ENCODE measurements at regions not wholly inside any gene's neighbourhood (a gene's known extent, or its start where the extent isn't known, plus 50 kb on each side); places are given as distances from the start of the nearest gene placed in this dataset.

DNA sequence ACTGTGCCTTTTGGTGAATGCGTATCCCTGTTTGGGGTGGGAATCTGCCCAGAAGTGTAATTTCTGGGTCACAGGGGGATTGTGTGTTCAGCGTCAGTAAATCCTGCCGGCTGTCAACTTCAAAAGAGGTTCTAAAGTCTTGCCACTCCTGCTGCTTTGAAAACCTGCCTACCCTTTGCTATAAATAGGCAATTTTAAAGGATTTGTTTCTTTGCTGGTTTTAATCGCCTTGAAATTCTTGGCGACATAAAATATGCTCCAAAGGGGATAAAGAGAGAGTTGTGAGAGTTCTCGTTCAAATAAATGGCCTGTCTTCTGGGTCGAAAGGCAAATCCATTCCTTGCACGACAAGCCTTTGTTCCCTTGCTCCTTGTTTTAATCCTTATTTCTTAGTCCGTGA lies 143.4 kb downstream of the IRF8 start:
- DNase-seq = no peak

DNA sequence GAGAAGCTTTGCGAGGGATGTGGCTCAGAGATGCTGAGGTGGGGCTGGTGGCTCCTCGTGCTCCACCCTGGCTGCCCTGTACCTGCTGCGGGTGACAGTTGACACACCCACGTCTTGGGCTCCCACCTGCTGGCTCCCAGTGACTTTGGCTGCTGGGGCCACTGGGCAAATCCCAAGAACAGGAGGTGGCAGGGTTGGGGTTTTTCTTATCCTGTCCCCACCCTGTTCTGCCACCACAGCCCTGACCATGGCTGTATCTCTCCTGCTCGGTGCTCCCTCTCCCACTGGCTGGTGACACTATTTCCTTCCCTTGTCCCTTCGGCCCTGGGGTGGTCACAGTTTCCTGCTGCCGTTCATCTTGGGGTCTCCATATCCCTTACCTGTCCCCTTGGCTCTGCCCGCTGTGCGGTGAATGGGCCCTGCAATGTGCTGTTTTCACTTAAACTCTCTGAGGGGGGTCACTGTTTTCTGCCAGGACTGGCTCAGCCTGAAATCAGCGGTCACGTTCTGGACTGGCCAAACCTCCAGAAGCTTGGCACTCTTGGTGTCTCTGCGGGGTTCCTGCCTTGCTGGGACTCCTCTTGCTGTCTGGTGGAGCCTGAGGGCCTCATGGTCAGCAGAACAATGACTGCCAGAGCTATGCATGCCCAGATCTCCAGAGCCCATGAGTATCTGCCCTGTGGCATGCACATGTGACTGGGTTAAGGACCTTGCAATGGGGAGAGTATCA lies 144.2 kb downstream of the IRF8 start:
- no peak for DNase-seq

DNA sequence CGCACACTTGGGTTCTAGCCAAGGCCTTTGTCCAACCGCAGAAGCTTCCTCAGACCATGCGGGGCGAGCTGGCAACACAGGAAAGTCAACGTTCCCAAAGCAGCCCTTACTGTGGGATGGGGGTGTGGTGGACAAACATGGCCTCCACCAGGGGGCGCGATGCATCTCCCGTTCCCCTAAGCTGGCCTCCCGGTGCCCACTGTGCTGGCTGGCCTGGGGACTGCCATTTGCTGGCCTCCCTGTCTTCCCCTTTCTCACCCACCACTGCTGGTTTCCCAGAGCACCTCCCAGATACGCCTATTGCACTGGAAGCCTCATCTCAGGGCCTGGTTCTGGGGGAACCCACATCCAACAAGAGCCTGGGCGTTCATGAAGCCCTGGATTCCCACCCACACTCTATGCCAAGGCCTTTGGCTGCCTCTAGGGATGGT lies 145.3 kb downstream of the IRF8 start:
- DNase-seq = no peak

DNA sequence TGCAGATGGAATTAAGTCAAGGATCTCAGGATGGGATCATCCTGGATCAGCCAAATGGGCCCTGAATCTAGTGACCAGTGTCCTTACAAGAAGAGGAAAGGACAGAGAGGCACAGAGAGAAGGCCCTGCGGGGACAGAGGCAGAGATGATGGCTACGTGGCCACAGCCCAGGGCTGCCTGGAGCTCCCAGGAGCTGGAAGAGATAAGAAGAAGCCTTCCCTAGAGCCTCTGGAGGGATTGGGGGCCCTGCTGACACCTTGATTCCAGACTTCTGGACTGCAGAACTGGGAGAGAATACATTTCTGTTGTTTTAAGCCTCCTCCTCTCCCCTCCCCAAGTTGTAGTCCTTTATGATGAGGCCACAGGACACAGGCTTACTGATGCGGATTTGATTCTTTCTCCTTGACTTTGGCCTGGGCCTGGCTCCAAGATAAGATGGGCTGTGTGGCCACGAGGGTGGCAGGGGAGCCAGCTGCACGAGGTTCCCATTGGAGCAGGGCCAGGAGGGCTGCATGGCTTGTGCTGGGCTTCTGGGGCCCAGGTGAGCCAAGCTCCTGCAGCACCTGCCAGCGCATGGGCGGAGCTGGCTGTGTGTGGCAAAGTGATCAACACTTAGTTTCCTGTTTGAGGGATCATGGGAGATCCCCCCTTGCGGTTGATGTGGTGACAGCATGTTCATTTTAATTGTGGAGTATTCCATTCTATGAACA lies 146.1 kb downstream of the IRF8 start:
- DNase-seq = no peak

DNA sequence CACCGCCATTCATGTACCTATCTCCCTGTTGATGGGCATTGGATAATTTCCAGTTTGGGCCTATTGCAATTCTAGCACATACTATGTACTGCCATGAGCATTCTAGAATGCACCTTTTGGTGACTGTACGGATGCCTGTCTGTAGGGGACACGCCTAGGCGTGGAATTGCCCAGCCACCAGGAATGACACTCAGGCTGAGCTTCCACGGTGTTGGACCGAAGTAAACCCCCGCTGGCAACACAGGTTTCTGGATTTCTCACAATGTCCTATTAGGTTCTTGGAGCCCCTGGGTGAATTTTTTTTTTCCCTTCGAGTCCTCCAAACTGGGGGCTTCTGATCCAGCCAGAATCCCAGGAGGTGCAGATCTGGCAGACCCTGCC lies 146.6 kb downstream of the IRF8 start:
- no peak for DNase-seq

DNA sequence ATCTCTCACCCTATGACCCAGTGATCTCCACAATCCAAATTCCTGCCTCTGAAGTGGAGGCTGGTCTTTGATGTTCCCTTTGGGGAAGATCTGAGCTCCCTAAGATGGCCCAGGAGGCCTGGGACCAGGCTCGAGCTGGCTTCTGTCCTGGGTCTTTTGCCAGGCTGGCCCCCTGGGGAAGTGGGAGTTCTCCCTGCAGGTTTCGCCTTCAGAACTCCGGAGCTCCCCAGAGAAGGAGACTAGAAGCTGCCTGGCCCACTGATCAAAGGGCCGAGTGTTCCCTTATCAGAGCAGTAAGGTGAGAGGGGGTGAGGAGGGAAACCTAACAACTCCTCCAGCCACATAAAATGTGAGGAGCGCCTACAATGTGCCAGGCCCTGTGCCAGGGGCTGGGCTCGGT lies 147.1 kb downstream of the IRF8 start:
- DNase-seq = no peak

DNA sequence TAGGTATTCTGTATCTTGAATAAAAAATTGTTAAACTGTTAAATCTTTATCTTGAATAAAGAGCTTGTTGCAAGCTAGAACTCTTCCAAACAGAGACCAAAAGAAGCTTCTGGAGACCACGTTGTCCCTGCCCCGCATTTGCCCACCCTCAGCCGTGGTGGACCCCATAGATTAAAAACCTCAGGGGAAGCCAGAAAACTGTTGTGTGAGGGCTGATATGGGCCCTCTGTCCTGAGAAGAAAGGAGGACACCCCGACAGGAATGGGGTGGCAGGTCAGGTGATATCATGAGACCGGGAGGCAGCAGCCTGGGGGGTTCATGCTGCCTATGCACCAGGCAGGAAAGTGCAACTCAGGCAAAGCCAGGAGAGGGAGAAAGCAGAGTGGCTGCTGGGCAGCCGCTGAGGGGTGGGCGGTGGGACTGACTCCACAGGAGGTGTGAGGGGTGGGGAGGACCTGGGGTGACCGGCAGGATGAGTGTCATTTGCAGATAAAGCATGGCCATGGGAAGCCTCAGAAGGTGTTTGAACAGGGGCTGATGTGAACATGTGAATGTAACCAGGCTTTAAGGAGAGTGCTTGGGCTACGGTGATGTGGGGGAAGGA lies 147.8 kb downstream of the IRF8 start:
- DNase-seq = no peak

DNA sequence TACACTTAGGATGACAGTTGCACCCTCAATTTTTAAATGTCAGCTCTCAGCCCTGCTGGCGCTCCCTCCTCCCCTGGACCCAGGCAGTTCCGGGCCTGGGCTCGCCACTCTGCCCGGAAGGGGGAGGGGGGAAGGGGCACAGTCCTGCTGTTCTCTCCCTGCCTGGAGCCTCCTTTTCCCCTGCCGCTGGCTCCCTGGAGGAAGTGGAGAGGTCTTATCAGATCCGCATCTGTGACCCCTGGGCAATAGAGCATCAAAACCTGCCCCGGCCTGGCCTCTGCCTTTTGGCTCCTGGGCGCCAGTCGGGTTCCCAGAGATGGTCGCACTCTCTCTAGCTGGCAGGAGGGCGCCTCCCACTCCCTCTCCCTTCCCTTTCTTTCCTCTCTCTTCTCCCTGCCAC lies 149.3 kb downstream of the IRF8 start:
- no peak for DNase-seq

DNA sequence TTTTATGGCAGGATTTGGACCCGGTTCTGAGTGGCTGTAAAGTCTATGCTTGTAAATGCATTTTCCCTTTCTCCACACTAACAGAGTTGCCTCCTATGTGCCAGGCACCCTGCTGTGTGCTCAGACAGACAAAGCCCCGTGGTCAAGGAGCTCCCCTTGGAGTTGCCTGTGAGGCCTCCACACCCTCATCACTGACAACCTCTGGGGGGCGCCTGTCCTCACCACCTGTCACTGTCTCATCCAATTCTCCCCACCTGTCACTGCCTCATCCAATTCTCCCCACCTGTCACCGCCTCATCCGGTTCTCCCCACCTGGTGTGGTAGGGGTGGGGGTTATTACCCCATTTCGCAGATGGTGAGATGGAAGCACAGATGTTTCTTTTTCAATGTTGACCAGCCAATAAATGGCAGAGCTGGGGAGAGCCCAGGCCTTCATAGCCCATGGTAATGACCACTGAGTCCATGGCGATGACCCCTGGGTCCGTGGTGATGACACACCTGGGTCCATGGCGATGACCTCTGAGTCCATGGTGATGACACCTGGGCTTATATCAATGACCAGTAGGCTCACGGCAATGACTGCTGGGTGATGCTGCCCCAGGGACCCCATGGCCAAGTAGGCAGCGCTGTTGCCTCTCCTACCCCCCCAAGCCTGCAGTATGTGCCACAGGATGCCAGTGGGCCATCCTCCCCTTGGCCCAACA lies 150.1 kb downstream of the IRF8 start:
- no peak for DNase-seq

DNA sequence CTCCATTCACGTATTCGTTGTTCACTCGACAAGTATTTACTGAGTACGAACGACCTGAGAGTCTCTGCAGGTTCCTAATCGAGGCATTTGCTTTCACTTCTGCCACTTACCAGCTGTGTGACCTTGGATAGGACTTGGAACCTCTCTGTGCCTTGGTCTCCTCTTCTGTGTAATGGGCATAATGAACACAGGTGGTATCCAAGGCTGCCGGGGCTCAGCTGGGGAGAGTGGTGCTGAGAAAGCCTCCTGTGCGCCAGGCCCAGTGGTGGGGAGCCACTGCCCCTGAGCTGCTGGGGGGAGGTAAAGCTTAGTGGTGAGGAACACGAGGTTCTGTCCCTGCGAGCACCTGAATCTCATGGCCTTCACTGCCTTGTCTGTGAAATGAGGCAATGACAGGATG lies 150.7 kb downstream of the IRF8 start:
- DNase-seq = no peak

DNA sequence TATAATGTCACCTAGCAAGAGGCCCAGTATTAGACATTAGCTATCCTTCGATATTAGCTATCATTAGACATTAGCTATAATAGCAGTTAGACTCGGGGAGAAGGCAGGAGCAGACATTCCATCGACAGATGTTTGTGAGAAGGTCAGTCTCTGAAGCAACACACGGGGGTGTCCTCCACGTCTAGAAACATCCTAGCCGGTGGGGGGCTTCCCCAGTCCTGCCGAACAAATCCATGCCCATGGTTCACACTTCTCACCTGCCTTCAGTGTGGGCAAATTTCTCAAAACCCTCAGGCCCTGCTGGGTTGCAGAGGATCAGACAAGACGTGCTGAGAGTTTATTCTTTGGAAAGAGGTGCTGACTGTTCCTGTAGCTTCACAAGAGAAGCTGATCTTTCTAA lies 151.1 kb downstream of the IRF8 start:
- DNase-seq = no peak

DNA sequence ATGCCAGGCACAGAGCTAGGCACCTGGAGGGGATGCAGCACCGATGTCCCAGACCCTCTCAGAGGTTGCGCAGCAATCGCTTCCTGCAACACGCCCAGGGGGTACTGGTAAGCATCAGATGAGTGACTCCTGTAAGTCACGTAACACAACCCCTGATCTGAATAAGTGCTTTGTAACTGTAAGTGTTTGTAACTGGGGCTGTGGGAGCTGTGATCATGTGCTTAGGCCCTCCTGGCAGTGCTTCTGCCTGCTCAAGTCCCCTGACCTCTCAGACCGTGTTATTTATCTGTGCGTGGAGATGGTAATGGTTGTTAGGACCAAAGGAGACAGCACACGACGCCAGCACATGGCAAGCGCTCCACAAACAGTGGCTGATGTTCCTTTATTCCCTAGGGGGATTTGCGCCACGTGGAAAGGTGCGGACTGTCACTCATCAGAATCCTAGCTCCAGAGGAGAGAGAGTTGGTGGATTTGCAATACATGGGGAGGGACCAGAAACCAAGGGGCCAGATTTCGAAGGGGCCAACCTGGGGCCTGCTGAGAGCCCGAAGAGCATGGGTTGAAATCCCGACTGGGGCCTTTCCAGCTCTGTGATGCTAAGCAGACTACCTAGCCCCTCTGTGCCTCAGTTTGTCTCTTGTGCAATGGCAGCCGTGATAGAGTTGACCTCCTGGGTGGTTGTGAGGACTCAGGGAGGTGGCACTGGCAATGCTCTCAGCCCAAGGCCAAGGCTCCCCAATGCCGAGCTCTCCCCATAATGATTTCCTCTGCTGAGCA lies 151.8 kb downstream of the IRF8 start:
- no peak for DNase-seq

DNA sequence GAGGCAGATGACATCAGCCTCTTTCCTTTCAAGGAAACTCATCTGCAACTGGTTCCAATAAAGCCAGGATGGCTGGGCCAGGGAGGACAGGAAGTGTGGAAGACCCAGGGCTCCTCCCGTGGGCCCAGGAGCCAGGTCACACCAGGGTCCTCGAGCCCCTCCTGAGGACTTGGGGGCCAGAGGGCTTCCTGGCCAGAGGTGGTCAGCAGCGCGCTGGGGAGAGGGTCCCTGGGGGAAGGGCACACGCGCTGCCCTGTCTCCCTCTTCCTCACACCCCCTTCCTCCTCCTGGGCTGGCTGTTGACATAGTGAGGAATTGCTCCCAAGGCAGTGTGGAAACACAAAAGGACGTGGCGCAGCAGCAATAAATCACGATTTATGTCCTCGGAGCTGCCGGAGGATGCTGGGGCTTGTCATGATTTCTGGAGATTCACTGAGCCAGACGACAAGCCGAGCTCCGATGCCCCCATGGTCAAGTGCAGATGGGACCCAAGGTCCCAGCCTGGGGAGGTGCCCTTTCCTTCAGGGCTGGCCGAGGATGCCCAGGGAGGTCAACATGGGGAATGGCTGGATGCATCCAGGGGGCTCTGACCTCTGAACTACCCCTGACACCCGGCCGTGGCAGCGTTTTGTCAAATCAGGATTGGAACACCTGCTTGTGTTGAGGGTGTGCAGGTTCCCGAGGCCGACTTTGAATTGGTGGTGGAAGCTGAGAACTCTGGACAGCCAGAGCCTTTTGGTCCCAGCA lies 152.6 kb downstream of the IRF8 start:
- DNase-seq = no peak

DNA sequence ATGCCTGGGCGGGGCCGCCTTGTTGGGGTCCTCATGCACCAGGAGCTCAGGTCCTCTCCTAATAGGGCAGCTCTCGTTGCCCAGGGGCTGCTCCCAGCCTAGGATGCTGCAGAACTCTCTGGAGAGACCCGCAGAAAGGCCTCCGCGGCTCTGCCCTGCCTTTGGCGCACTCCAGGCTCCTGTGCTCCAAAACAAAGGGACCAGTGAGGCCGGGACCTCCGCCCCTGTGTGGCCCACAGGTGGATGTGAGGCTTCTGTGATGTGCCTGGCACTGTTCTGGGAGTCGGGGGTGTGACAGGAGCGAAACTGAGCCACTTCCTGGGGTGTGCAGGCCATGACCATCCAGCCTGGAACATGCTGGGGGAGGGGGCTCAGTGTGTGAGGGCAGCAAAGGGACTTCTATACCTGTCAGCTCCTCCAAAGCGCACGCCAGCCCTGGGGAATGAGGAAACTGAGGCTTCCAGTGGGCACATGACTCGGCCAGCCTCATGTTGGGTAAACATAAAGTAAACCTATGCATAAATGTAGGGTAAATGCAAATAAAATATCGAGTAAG lies 153.2 kb downstream of the IRF8 start:
- no peak for DNase-seq

DNA sequence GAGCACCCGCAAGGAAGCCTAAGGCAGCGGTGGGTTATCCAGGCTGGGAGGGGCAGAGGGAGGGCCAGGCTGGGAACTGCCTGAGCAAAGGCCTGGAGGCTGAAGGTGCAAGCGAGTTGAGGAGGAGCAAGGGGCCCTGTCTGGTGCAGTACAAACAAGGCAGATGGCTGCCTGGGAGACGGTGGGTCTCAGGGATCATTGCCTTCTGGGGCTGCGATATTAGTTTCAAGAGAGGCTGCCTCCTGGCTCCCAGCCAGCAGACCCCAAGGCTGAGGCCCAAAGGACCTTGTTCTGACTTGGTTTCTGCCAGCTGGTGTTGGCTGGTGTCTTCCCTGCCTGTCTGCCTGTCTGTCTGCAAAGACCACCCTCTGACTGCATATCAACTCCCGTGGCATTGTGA lies 154.0 kb downstream of the IRF8 start:
- DNase-seq = no peak

DNA sequence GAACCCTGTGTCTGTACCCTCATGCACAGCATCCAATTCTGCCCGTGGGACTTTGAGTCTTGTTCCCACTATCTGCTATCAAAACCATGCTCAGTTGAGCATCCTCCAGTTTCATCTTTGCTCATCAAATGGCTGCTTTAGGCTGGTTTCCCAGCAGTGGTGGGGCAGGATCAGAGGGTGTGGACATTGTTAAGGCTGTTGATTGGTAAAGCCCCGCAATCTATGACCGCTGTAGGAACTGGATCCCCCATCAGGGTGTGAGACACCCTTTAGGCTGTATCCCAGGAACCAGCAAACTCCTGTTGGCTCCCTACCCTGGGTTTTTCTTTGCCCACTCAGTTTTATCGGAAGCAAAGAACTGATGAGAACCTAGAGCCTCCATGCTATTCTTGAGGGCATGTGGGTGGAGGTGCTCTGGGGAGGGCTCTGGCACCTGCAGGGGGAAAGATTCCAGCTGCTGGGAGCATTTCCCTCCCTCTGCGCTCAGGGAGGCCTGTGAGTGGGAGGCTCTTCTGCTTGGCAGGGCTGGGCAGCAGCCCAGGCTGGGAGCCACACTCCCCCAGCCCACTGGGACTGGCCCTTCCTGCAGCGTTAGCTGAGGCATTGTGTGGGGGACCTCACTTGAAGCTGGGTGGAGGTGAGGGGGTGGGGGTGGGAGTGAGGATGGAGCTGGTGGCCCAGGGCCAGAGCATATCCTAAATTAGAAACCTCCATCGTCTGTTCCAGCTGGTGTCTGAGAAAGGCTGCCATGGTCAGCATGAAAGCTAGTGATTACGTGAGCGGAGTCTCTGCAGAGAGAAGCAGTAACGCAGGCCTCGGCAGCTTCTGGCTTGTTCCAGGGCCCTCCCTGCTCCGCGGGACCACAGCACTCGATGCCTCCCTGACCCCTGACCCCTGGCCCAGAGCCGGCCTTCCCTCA lies 160.6 kb downstream of the IRF8 start:
- DNase-seq = no peak

DNA sequence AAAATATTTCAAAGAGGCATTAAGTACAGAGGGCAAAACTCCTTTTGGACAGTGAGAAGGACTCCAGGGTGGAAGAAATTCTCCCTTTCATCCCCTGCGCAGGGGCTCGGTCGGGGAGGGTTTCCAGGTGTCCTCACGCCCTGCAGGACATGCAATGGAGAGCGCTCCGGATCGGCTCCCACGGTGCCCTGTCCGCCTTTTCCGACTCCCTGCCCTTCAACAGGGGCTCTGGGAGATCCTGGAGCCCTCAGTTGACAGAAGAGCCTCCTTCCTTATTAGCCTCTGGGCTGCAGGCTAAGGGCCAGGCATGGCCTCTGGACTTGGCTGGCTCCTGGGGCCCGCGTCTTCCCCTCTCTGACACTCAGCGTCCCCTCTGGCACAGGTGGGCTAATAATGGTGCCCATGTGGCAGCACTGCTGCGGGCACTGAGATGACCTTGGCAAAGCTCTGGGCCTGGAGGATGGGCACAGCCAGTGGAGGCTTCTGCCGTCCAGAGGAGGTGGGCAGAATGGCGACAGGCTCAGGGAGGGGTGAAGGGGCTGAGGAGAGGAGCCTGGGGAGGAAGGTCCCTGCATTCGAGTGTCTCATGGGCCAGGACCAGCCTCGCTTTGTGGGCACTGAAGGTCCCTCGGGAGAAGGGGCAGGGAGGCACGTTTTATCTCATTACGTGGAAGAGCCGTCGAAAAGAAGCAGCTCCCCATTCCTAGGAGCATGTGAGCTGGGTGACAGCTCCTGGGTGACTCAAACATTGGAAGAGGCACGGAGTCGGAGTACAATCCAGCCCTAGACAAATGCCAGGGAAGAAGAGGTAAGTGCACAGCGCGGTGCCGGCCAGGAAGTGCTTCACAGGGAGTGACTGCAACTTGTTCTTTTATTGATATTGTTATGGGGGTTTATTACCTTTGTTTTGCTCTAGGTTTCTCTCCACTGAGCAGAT lies 161.7 kb downstream of the IRF8 start:
- DNase-seq = no peak

DNA sequence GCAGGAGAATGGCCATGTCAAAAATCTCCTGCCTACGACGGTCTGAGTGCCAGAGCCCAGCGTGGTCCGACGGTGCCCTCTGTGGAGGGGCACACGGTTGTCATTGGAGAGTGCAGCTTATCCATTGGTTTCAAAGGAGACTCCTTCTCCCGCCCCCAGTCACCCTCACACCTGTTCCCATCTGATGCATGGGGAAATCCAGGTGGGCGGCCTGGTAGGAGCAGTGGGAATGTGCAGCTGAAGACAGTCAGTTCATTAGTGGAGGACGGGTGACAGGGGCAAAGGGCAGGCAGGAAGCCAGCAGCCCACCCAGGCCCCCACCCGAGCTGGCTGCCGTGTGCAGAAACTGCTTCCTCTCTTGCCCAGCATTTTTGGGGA lies 162.3 kb downstream of the IRF8 start:
- DNase-seq = no peak

DNA sequence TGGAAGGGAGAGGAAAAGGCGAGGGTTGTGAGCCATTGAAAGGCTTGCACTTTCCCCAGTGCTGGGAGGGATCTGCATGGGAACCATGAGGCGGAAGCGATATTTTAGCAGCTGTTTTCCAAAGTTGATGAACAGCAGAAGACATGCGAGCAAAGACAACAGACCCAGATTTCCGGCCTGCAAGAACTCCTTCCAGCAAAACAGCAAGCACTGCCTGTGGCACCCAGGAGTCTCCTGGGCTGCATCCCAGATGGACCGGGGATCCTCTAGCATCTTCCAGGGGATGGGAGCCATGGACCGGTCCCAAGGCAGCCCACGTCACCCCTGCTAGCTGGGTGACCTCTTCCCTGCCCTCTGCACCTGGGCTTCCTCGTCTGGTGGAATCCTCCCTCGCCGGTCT lies 162.8 kb downstream of the IRF8 start:
- DNase-seq = no peak
